ENCODE measurements at regions not wholly inside any gene's neighbourhood (a gene's known extent, or its start where the extent isn't known, plus 50 kb on each side); places are given as distances from the start of the nearest gene placed in this dataset.

DNA sequence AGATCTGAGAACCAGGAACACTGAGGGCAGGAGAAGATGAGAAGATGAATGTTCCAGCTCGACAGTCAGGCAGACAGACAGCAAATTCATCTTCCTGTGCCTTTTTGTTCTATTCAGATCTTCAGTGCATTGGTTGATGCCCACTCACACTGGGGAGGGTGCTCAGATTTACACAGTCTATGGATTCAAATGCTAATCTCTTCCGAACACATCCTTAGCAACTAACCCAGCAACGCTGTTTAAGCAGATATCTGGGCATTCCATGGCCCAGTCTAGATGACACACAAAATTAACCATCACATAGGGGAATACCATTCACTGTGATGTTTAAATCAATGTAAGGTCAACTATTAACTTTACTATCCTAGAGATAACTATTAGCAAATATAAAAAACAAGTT is 571.9 kb downstream of the NYAP2 start:
- no peak for DNase-seq (ENCODE audit: low read depth)

DNA sequence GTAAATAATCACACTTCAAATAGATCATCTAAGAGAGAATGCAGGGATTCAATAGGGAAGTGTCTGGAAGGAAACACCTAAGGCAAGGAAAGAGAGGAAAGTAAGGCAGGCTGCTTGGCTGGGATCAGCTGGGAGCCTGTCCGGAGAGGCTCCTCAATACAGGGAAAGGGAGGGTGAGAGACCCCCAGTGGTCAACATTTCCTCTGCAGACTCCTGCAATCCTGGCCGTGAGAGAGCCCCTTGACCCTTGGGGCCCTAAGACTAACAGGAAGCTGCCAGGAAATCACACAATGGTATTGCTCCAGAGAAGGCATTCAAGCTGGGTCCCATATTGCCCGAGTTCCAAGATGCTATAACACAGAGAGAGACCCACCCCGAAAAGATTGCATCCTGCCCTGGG is 549.4 kb downstream of the NYAP2 start:
- no peak for DNase-seq (ENCODE audit: low read depth)

DNA sequence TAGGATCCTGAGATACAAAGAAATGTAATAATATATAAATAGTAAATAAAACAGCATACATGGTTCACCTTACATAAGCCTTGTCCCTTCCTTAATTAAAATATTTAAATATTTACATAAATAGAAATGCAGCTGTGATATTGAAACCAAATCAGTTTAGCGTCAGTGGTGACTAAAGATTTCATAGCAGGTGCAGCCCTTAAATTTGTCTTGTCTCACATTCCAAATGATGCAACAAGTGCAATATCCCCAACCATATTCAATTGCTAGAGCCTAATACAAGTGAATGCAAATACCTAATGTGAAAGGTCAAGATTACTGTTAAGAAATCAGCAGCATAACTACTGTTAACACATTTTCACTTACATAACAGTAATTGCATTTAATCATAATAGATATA is 539.5 kb downstream of the NYAP2 start:
- DNase-seq (ENCODE audit: low read depth), result no peak

GRCh38 chr2:225937625-225938187 is 538.2 kb downstream of the NYAP2 start:
- no peak for DNase-seq (ENCODE audit: low read depth)

- DNase-seq (ENCODE audit: low read depth), result no peak
Measured at GRCh38 chr2:225932811-225933413, 533.4 kb downstream of the NYAP2 start.

DNA sequence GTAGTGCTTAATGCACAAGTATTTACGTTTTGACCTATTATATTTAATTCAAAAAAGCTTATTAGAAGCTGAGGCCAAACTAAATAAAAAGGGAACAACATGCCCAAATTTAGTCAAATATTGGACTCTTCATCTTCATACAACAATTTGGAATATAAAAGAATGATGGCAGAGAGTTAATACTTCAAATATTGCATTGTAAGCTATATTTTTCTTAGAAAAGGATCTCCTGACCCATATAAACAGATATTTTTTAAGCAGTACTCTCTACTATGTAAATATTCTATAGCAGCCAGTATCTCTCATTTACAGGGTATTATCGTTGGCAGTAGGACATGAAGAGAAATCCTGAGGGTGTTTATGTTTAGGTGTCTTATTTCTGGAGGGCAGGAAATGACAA is 531.2 kb downstream of the NYAP2 start:
- DNase-seq (ENCODE audit: low read depth), result no peak

DNA sequence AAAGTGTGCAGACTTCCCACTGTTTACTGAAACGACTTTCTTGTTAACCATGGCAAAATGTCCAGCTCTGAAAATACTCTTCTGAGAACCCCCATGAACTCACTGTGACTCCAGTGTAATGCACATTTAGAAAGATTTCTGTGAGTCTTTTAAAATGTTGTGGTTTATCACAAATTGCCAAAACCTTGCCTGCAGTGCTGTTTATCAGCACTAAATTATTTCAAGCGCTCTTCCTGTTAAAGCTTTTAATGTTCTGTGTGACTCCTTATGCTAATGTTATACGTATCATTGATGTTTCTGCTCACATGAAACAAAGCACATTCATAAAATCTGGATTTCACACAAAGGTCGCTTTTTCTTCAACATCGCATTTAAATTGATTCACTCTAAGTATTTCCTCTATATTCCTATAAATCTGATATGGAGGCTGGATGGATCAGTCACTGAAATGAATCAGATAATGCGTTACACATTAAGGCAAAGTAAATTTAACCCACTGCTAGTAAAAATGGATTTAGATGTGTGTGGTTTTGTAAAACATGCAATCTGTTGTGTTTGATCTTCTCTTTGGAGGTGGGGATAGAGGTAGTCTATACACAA is 521.2 kb downstream of the NYAP2 start:
- DNase-seq (ENCODE audit: low read depth), result no peak

GRCh38 chr2:225916692-225917091 is 517.2 kb downstream of the NYAP2 start:
- DNase-seq (ENCODE audit: low read depth), result no peak

GRCh38 chr2:225911019-225911418 is 511.5 kb downstream of the NYAP2 start:
- no peak for DNase-seq (ENCODE audit: low read depth)

GRCh38 chr2:225895126-225895525 is 495.6 kb downstream of the NYAP2 start:
- no peak for DNase-seq (ENCODE audit: low read depth)

DNA sequence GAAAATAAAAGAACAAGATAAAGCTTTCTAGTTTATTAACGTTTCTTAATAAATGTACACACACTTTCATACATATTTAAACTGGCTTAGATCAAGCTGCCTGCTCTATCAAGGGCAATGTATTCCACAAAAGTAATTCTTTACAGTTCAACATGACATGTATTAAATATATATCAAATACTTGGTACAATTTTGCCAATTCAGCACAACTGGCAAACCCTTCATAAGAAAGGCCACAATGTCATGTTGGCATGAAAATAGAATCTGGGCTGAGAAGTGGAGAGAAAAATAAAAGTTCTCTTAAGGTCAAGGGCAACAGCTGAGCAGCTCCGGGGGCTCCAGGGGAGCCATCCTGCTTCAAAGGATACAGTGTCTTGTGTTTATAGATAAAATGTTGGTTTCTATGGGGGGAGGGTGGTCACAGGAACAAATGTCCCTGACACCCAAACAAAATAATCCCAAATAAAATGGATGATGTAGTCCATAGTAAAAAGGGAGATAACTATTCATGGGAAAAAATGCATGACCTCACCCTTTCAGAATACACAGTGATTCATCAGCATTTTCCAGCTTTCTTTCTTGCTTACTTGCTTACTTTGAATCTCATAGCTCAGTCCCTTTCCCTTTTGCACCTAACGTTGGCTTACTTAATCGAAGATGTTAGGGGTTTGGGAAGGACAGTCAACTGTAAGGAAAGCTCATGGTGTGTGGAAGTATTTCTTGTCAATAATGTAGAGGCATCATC is 494.9 kb downstream of the NYAP2 start:
- no peak for DNase-seq (ENCODE audit: low read depth)

DNA sequence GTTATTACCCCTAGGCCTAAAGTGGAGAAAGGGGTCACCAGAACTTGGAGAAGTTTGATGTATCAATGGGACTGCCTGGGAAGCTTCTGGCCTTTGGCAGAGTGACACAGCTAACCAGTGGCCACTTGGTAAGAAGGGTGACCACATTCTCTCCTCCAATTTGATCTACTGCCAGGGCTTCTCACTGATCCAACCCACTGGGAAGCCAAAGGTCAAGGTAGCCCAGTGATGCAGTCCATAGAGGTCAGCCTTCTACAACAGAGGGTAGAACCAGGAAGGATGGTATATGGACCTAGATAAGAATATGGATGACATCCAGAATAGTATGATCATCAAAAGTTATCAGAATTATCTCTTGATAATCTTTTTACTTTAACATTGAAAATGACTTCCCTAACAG is 493.6 kb downstream of the NYAP2 start:
- DNase-seq (ENCODE audit: low read depth), result no peak

DNA sequence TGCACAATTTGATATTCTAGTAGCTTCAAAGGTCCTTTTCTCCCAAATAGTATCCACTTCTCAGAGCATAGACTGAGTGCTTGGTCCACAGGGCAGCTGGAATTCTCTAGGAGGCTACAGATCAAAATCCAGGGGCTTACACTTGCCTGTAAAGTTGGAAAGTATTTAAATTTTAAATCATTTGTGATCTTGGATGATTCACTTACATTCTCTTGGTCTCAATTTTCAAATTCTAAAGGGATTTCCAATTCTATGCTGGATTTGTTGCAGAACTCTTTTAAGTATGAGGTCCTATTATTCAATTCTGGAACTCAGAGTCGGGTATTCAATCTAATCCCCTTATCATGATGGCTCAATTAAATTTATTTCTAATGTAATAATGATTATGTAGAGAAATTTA is 492.3 kb downstream of the NYAP2 start:
- no peak for DNase-seq (ENCODE audit: low read depth)

GRCh38 chr2:225891013-225891412 is 491.5 kb downstream of the NYAP2 start:
- no peak for DNase-seq (ENCODE audit: low read depth)

GRCh38 chr2:225889452-225889851 is 489.9 kb downstream of the NYAP2 start:
- no peak for DNase-seq (ENCODE audit: low read depth)

GRCh38 chr2:225867071-225867470 is 467.6 kb downstream of the NYAP2 start:
- no peak for DNase-seq (ENCODE audit: low read depth)

DNA sequence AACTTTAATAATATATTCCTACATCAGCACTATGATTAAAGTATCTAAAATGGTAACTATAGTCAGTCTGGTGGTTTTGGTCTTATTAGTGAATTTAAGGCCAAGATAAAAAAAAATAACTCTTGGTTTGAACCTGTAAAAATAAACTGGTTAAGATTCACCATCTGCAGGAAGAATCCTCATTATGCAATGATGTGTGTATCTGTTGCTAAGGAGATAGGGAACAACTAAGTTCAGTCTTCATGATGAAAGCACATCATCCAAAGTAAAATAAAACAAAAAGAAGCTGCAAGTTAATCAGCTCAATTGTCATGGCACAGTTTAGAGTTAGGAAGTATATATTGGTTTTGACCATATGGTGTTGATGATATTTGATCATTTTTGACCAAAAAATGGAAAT is 466.0 kb downstream of the NYAP2 start:
- no peak for DNase-seq (ENCODE audit: low read depth)

GRCh38 chr2:225864394-225864793 is 464.9 kb downstream of the NYAP2 start:
- no peak for DNase-seq (ENCODE audit: low read depth)

DNA sequence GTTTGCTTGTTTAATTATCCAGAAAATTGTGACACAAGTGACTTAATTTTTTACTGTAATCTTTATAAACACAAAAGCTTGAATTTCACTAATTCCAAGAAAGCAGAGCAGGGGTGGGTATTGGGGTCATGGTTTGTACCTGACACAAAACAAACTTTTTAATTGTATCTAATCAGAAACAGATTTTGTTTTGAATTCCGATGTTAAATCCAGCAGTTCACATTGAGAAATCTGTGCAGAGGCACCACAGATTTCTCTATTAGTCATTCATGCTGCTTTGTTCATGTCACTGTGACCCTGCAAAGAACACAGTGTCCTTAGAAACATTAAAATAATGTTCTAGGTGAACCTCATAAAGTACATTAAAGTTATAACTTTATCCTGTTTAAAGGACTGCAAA is 443.4 kb downstream of the NYAP2 start:
- DNase-seq (ENCODE audit: low read depth), result no peak

DNA sequence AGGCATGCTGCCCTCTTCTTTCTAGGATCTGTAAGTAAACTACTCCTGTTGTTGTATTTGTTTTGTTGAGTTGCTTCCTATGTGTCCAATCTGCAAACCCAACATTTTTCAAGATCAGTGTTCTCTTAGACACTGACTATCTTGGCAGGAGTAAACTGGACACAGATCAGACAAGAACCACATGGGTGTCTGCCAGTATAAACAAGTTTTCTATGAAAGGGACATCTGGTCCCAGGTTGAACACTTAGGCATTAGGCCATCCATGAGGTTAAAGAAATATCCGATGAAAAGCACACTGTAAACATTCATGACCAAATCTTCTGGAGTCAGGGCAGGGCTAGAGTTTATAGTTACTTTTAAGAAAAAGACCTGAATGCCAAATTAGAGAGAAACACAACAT is 441.8 kb downstream of the NYAP2 start:
- no peak for DNase-seq (ENCODE audit: low read depth)

GRCh38 chr2:225837328-225837727 is 437.8 kb downstream of the NYAP2 start:
- DNase-seq (ENCODE audit: low read depth), result no peak

DNA sequence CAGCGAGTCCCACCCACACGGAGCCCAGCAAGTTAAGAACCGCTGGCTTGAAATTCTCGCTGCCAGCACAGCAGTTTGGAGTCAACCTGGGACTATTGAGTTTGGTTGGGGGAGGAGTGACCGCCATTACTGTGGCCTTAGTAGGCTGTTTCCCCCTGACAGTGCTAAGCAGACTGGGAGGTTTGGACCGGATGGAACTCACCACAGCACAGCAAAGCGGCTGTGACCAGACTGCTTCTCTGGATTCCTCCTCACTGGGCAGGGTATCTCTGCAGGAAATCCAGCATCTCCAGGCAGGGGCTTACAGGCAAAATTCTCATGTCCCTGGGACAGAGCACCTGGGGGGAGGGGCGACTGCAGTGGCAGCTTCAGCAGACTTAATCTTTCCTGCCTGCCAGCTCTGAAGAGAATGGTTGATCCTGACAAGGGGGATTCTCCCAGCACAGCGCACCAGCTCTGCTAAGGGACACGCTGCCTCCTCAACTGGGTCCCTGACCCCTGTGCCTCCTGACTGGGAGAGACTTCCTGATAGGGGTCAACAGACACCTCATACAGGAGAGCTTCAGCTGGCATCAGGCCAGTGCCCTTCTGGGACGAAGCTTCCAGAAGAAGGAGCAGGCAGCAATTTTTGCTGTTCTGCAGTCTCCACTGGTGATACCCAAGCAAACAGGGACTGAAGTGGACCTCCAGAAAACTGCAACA is 425.4 kb downstream of the NYAP2 start:
- no peak for DNase-seq (ENCODE audit: low read depth)

- DNase-seq (ENCODE audit: low read depth), result no peak
Measured at GRCh38 chr2:225821351-225821750, 421.8 kb downstream of the NYAP2 start.
